HG03103 (cell line): ENCODE measurements at regions not wholly inside any gene's neighbourhood (a gene's known extent, or its start where the extent isn't known, plus 50 kb on each side); places are given as distances from the start of the nearest gene placed in this dataset.

ENCODE experiments used
- ATAC-seq: cut with Tn5 transposase; IDR thresholded peaks from one replicate; pipeline ENCODE4 v1.9.1; 2021; ENCODE audit warnings: low read depth; ENCODE audit not compliant: unreplicated experiment

- no peak for ATAC-seq
These were observed 686.2 kb upstream of the NR2F2 start for GRCh38 chr15:95644100-95644875.

- no peak for ATAC-seq
These were observed 684.6 kb upstream of the NR2F2 start for GRCh38 chr15:95645791-95646338.

- no peak for ATAC-seq
These were observed 683.8 kb upstream of the NR2F2 start for GRCh38 chr15:95646484-95647273.

- ATAC-seq, result no peak
These were observed 682.8 kb upstream of the NR2F2 start for GRCh38 chr15:95647531-95648277.

- no peak for ATAC-seq
These were observed 677.1 kb upstream of the NR2F2 start for GRCh38 chr15:95653361-95653805.

- no peak for ATAC-seq
These were observed 675.4 kb upstream of the NR2F2 start for GRCh38 chr15:95655089-95655607.

GRCh38 chr15:95656595-95656994, 673.9 kb upstream of the NR2F2 start:
- ATAC-seq, result no peak

GRCh38 chr15:95658799-95659198, 671.7 kb upstream of the NR2F2 start:
- no peak for ATAC-seq

- ATAC-seq, result no peak
These were observed 670.8 kb upstream of the NR2F2 start for GRCh38 chr15:95659656-95660055.

- no peak for ATAC-seq
These were observed 667.9 kb upstream of the NR2F2 start for GRCh38 chr15:95662638-95663037.

- ATAC-seq, result no peak
These were observed 667.1 kb upstream of the NR2F2 start for GRCh38 chr15:95663156-95664100.

- ATAC-seq, result no peak
These were observed 666.0 kb upstream of the NR2F2 start for GRCh38 chr15:95664450-95664849.

- no peak for ATAC-seq
These were observed 661.2 kb upstream of the NR2F2 start for GRCh38 chr15:95669146-95669922.

- no peak for ATAC-seq
These were observed 656.5 kb upstream of the NR2F2 start for GRCh38 chr15:95674031-95674430.

GRCh38 chr15:95676500-95676899, 654.0 kb upstream of the NR2F2 start:
- no peak for ATAC-seq

GRCh38 chr15:95679847-95680582, 650.5 kb upstream of the NR2F2 start:
- ATAC-seq, result no peak

- no peak for ATAC-seq
These were observed 649.8 kb upstream of the NR2F2 start for GRCh38 chr15:95680728-95681127.
